ENCODE measurements at regions not wholly inside any gene's neighbourhood (a gene's known extent, or its start where the extent isn't known, plus 50 kb on each side); places are given as distances from the start of the nearest gene placed in this dataset.

GRCh38 chr4:114311787-114312186 lies 286.8 kb upstream of the UGT8 start:
- TF ChIP-seq CTCF (conservative IDR thresholded peaks at IDR 0.05): no peak
- H3K27ac ChIP-seq: no peak overlapping the region

GRCh38 chr4:114312338-114312737 lies 286.3 kb upstream of the UGT8 start:
- H3K27ac ChIP-seq: no peak overlapping the region
- no peak for TF ChIP-seq CTCF (conservative IDR thresholded peaks at IDR 0.05)

GRCh38 chr4:114316789-114317188 lies 281.8 kb upstream of the UGT8 start:
- TF ChIP-seq CTCF (conservative IDR thresholded peaks at IDR 0.05): 0 out of 2 replicates have a peak, but pooled peaks have one; percentile 7
- H3K27ac ChIP-seq: peak overlapping the region; percentile 92

GRCh38 chr4:114317564-114317963 lies 281.0 kb upstream of the UGT8 start:
- no peak for TF ChIP-seq CTCF (conservative IDR thresholded peaks at IDR 0.05)
- peak overlapping the region; percentile 92 for H3K27ac ChIP-seq

- peak overlapping the region; percentile 92 for H3K27ac ChIP-seq
- no peak for TF ChIP-seq CTCF (conservative IDR thresholded peaks at IDR 0.05)
These were observed 280.3 kb upstream of the UGT8 start for GRCh38 chr4:114318309-114318708.

GRCh38 chr4:114320126-114320525 lies 278.5 kb upstream of the UGT8 start:
- peak overlapping the region; percentile 92 for H3K27ac ChIP-seq
- TF ChIP-seq CTCF (conservative IDR thresholded peaks at IDR 0.05): no peak

- peak overlapping the region; percentile 92; the same call in 1 of the 2 replicates for H3K27ac ChIP-seq
- TF ChIP-seq CTCF (conservative IDR thresholded peaks at IDR 0.05): no peak
These were observed 277.2 kb upstream of the UGT8 start for GRCh38 chr4:114321366-114321765.

- peak overlapping the region; percentile 61 for H3K27ac ChIP-seq
- no peak for TF ChIP-seq CTCF (conservative IDR thresholded peaks at IDR 0.05)
These were observed 274.8 kb upstream of the UGT8 start for GRCh38 chr4:114323841-114324240.

Measured in VCaP (cell line).